Activated CD4-positive, alpha-beta T cell treated with anti-CD3 and anti-CD28 coated beads, Interleukin-2, amount 50 U/mL, for 4 hours (primary cell): ENCODE measurements at regions not wholly inside any gene's neighbourhood (a gene's known extent, or its start where the extent isn't known, plus 50 kb on each side); places are given as distances from the start of the nearest gene placed in this dataset.

Experiments used
- DNase-seq, 2 experiments: peaks; one replicate each; pipeline ENCODE4 v3.0.0-alpha.2; 2020

DNA sequence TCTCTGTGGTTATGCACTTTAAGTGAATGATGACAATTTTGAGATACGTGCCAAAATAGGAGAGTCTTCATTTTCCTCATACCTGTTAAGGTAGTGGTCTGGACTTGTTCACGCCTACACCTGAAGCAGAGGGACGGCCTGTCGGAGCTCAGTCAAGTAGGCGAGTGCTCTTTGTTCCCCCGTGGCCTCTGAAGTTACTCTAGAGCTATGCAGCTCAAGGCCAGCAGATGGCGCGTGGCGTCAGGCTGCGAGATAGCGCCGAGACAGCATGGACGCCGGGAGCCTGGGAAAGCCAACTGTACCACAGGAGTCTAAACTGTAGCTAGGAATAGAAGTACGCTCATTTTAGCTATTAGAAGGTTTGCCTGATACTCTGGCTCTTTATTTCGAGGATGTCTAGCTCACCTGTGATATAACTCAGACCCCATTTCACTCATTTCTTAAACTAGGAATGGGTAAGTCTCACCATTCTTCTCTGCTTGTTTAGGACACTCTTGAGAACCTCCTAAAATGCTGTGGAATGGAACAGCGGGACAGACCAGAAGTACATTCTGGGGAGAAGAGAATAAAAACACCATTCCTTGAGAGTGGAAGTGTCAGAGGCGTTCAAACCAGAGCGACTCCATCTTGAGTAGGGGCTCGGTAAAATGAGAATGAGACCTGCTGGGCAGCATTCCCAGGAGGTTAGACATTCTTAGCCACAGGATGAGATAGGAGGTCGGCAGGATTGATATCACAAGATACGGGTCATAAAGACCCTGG is 267.4 kb upstream of the HMGA2 start:
- peak; percentile 25 to 38 for DNase-seq

DNA sequence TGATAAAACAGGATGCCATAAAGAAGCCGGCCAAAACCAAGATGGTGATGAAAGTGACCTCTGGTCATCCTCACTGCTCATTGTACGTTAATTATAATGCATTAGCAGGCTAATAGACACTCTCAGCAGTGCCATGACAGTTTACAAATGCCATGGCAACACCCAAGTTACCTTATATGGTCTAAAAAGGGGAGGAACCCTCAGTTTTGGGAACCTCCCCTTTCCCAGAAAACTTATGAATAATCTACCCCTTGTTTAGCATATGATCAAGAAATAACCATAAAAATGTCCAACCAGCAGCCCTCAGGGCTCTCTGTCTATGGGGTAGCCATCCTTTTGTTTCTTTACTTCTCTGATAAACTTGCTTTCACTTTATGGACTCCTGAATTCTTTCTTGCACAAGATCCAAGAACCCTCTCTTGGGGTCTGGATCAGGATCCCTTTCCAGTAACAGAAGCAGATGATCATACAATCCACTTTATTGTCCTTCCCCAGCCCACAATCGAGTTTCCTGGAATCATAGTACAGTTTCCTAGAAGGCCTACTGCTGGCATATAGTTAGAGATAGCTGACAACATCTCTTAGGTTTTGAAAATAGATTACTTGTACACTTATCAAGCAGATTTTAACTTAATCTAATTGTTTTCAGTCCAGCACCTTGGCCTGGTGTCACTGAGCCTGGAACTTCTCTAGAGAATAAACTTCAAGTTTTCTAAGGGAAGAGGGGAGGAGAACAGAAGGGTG is 266.7 kb upstream of the HMGA2 start:
- DNase-seq, result no peak

GRCh38 chr12:65560286-65560685 is 264.0 kb upstream of the HMGA2 start:
- DNase-seq, result no peak

DNA sequence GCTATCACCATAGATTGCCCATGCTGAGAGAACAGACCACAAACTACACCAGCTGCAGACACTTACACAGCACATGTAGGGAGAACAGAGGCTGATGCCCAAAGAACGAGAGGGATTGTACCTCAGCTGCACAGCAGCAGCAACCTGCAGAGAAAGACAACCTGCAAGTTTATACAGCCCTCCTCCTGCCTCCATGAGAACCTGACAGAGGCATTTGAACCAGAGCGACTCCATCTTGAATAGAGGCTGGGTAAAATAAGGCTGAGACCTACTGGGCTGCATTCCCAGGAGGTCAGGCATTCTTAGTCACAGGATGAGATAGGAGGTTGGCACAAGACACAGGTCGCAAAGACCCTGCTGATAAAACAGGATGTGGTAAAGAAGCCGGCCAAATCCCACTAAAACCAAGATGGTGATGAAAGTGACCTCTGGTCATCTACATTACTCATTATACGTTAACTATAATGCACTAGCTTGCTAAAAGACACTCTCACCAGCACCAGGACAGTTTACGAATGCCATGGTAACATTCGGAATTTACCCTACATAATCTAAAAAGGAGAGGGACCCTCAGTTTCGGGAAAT is 262.4 kb upstream of the HMGA2 start:
- DNase-seq, result no peak

GRCh38 chr12:65565601-65566560 is 258.4 kb upstream of the HMGA2 start:
- DNase-seq, result no peak

- DNase-seq, result no peak
These were observed 257.5 kb upstream of the HMGA2 start for GRCh38 chr12:65566751-65567150.

- DNase-seq, result no peak
These were observed 256.5 kb upstream of the HMGA2 start for GRCh38 chr12:65567820-65568219.

DNA sequence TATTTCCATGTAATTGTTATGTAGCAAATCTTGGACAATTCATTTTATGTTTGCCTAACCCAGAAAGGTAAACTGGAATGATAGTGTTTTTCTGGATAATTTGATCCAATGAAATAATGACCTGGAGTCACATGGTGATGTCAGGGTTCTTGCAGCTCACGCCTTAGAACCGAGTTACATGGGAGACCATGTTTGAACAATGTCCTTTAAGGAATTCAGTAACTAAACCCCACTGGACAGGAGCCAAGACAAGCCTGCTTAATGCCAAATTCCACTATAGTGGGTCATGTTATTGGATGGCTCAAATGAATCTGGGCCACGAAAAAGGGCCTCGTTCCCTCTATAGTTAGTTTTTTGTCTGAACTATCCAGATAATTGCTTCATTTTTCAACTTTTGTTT is 255.8 kb upstream of the HMGA2 start:
- DNase-seq, result no peak

GRCh38 chr12:65570451-65571130 is 253.7 kb upstream of the HMGA2 start:
- no peak for DNase-seq

GRCh38 chr12:65574867-65575266 is 249.4 kb upstream of the HMGA2 start:
- no peak for DNase-seq

- DNase-seq, result no peak
These were observed 240.3 kb upstream of the HMGA2 start for GRCh38 chr12:65584016-65584415.

DNA sequence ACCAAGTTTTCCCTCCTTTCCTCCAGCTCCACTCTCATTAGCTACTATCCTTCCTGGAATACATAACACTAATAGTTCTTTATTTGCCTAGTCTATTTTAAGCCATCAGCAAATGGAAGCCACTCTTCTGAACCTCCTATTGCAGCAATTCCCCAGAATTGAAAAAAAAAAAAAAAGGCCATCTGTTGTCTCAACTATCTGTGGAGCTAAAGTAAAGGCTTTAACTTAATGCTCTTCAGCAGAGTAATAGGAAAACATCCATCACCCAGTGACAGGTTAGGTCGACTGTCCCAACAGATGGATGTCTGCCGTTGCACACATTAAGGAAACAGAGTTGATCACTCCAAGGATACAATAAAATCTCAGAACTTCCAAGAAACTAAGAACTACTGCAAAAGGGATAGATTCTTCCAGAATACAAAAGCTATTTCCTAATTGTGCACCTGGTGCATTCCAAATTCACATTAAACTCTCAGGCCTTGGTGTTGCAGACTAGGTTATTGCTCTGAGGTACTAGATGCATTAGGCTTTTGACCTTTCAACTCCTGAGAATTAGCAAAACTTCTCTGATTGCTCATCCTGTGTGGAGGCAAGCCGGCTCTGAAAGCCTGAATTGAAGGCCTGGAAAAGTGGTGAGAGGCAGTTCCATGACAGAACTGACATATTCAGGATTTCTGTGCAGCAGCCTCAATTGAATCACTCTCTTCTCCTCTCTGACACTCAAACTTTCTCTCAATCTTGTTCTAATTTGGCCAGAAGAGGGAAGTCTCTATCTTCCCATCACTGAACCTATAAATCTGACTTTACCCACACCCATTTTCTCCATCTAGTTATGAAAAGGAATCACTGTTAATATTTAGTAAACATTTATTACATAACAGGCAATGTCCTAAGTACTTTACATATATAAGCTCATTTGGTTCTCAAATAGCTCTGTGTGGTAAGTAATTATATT is 238.4 kb upstream of the HMGA2 start:
- no peak for DNase-seq

- DNase-seq, result no peak
These were observed 237.5 kb upstream of the HMGA2 start for GRCh38 chr12:65586796-65587195.

DNA sequence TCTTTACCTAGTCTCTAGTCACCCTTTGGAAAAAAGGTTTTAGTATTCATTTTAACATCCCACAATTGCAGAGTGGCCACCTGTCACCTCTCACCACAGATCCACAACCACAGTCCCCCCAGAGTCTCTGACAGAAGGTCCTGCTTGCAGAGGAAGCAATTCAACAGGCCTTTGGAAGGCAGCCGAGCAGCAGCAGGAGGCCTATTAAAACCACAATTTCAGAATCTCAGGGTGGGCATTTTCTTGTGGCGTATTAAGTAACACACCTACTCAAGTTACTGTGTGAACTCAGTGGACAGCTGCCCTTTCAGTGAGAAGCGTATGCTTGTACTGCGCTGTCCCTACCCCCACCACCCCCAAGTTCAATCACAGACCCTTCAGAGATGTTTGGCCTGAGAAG is 234.0 kb upstream of the HMGA2 start:
- DNase-seq, result no peak

DNA sequence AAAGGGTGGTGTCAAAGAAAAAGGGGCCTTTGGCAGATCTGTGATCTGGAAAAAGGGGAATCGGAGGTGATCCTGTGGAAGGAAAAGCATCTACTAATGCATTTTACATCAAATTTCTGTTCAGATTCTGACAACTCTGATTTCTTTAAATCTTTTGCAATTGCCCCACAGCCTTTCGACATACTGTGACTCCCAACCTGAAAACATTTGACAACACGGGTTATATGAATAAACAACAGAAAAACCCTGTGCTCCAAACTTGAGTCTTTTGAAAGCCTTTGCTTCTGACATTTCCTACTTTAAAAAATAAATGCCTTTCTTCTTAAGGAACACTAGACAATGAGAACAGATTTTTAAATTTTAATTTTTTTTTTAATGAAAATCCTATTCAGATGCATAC is 231.9 kb upstream of the HMGA2 start:
- no peak for DNase-seq

GRCh38 chr12:65593239-65593701 is 231.0 kb upstream of the HMGA2 start:
- no peak for DNase-seq

DNA sequence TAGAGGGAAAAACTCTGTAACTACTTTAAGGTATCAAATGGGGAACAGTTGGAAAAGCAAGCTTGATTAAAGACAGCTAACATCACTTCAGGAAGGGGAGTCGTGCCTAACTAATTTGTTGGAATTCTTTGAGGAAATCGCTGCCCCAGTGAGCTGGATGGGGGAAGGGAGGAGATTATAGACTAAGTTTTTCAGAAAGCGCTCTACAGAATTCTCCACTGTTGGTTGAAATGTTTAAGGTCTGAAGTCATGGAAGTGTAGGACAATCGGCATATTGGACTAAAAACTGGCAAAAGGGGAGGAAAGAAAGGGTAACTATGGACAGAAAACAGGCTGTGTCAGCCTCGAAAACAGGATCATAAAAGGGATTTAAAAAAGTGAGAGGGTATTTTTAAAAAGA is 229.9 kb upstream of the HMGA2 start:
- no peak for DNase-seq

DNA sequence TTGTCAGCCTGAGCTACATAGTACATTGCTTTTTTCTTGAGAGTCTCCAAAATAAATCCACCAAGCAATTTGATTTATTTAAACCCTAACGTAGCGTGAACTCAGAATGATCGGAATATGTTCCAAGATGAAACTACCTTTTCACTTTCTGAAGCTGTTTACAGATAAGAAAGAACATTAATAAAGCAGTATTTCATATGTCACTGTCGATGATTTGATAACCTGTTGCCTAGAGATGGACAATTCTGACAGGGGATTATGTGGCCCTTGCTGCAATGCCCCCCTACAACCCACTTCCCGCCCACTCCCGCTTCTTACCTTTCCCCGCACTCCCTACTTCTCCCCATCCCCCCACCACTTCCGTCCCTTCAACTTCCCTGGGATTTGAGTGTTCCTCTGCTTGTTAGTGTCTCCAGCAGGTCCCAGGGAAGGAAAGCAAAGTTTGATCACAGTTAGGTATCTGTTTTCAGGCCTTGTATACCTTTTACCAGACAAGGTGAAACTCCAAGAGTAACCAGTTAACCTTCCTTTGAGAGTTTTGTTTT is 229.2 kb upstream of the HMGA2 start:
- DNase-seq, result no peak

DNA sequence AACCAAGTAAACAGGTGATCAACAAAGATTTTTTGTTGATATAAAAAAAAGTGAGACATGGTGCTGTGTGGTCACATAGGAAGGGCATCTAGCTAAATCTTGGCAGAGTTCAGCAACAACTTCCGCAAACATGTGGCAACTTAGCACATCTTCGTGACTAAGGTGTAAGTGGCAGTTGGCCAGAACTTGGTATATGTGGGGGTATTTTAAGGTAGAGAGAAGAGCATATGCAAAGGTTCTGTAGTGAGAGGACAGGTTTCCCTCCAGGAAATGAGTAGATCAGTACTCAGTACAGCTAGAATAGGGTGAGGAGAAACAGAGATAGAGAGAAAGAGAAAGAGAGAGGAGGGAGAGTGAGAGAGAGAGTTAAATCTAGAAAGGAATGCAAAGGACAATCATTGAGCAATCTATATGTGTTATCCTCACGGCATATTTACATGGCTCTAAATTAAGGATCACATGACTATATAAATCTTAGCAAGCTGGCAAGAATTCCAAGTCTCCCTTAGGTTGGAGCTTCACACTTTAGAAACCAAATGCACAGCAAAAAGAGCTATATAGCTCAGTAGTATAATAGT is 227.7 kb upstream of the HMGA2 start:
- DNase-seq, result no peak

- DNase-seq, result no peak
These were observed 226.8 kb upstream of the HMGA2 start for GRCh38 chr12:65597527-65597926.
